Jurkat, Clone E6-1 (cell line): ENCODE measurements at regions not wholly inside any gene's neighbourhood (a gene's known extent, or its start where the extent isn't known, plus 50 kb on each side); places are given as distances from the start of the nearest gene placed in this dataset.
"Not testable (repeated sequence)": the region's sequence is repeated elsewhere in the genome, so short reads cannot be mapped to it uniquely, and the experiment has no call there.

ENCODE experiments used
- DNase-seq: peaks from one replicate; pipeline ENCODE4 v3.0.0-alpha.2; 2011; ENCODE audit warnings: low read depth, low spot score
- H3K4me3 ChIP-seq: 2 replicates; pipeline ENCODE4 v1.5.1; 2011; ENCODE audit warnings: mild to moderate bottlenecking, low read length, control low read depth, moderate library complexity

GRCh38 chr9:20243841-20244240, 378.5 kb downstream of the MLLT3 start:
- DNase-seq = no peak
- H3K4me3 ChIP-seq = no peak overlapping the region

GRCh38 chr9:20242510-20243189, 379.6 kb downstream of the MLLT3 start:
- H3K4me3 ChIP-seq = no peak overlapping the region
- peak; percentile 85 for DNase-seq

- DNase-seq = no peak
- H3K4me3 ChIP-seq = no peak overlapping the region
Observed at GRCh38 chr9:20240498-20240897, 381.8 kb downstream of the MLLT3 start.

- H3K4me3 ChIP-seq = no peak overlapping the region
- DNase-seq = no peak
Observed at GRCh38 chr9:20238921-20239320, 383.4 kb downstream of the MLLT3 start.

- DNase-seq = no peak
- no peak overlapping the region for H3K4me3 ChIP-seq
Observed at GRCh38 chr9:20237686-20238085, 384.6 kb downstream of the MLLT3 start.

- DNase-seq = no peak
- H3K4me3 ChIP-seq = no peak overlapping the region
Observed at GRCh38 chr9:20236676-20237075, 385.6 kb downstream of the MLLT3 start.

GRCh38 chr9:20235206-20235605, 387.1 kb downstream of the MLLT3 start:
- not testable (repeated sequence) for H3K4me3 ChIP-seq, DNase-seq

GRCh38 chr9:20228096-20228495, 394.2 kb downstream of the MLLT3 start:
- no peak overlapping the region for H3K4me3 ChIP-seq
- no peak for DNase-seq

- DNase-seq = no peak
- no peak overlapping the region for H3K4me3 ChIP-seq
Observed at GRCh38 chr9:20227166-20227874, 395.0 kb downstream of the MLLT3 start.

GRCh38 chr9:20226345-20226744, 396.0 kb downstream of the MLLT3 start:
- DNase-seq = no peak
- H3K4me3 ChIP-seq = no peak overlapping the region

GRCh38 chr9:20225826-20226225, 396.5 kb downstream of the MLLT3 start:
- DNase-seq = no peak
- no peak overlapping the region for H3K4me3 ChIP-seq

GRCh38 chr9:20224756-20225155, 397.5 kb downstream of the MLLT3 start:
- H3K4me3 ChIP-seq = no peak overlapping the region
- no peak for DNase-seq

GRCh38 chr9:20220286-20220685, 402.0 kb downstream of the MLLT3 start:
- no peak overlapping the region for H3K4me3 ChIP-seq
- no peak for DNase-seq

- no peak for DNase-seq
- no peak overlapping the region for H3K4me3 ChIP-seq
Observed at GRCh38 chr9:20219437-20219836, 402.9 kb downstream of the MLLT3 start.

- H3K4me3 ChIP-seq = no peak overlapping the region
- no peak for DNase-seq
Observed at GRCh38 chr9:20217596-20217995, 404.7 kb downstream of the MLLT3 start.

GRCh38 chr9:20216438-20216837, 405.9 kb downstream of the MLLT3 start:
- H3K4me3 ChIP-seq = no peak overlapping the region
- DNase-seq = no peak

GRCh38 chr9:20215552-20215951, 406.7 kb downstream of the MLLT3 start:
- DNase-seq = no peak
- H3K4me3 ChIP-seq = no peak overlapping the region

GRCh38 chr9:20212806-20213205, 409.5 kb downstream of the MLLT3 start:
- no peak for DNase-seq

GRCh38 chr9:20209391-20210340, 412.6 kb downstream of the MLLT3 start:
- no peak overlapping the region for H3K4me3 ChIP-seq
- peak; percentile 83 for DNase-seq

More at GRCh38 chr9:20212806-20213205, 409.5 kb downstream of the MLLT3 start:
- no peak overlapping the region for H3K4me3 ChIP-seq

GRCh38 chr9:20208961-20209371, 413.3 kb downstream of the MLLT3 start:
- no peak overlapping the region for H3K4me3 ChIP-seq
- no peak for DNase-seq
